Common myeloid progenitor, CD34-positive (primary cell): ENCODE measurements at regions not wholly inside any gene's neighbourhood (a gene's known extent, or its start where the extent isn't known, plus 50 kb on each side); places are given as distances from the start of the nearest gene placed in this dataset.

ENCODE experiments used
- CTCF ChIA-PET: fragments of 350-600 bp; sonication (Branson Sonifier 250); formaldehyde crosslinking; loops from one replicate; lab custom pipeline; 2021; ENCODE audit warnings: antibody characterized with exemption; lab: Charles Lee
- POLR2A ChIA-PET: fragments of 350-600 bp; sonication (Branson Sonifier 250); formaldehyde crosslinking; loops from one replicate; lab custom pipeline; 2021; ENCODE audit warnings: antibody characterized with exemption; lab: Charles Lee
- DNase-seq, 3 donors: peaks; one replicate each; pipeline versions ENCODE4 v3.0.0 to v3.0.0-alpha.2; 2013
- H3K27ac ChIP-seq, 2 experiments: 1 replicate in 1 of 2; 2 replicates in 1 of 2; pipeline ENCODE4 v1.7.0; 2013; ENCODE audit warnings: inconsistent platforms in 2 of 2, low read length in 2 of 2, mild to moderate bottlenecking in 2 of 2, low read depth in 1 of 2, moderate library complexity in 1 of 2; ENCODE audit not compliant: severe bottlenecking in 2 of 2, insufficient read depth in 1 of 2, poor library complexity in 1 of 2
- H3K27me3 ChIP-seq, 5 experiments: replicated peaks in 2 of 5; 1 replicate in 3 of 5; 2 replicates in 2 of 5; pipeline versions ENCODE4 v1.6.1 to v1.7.0; 2013; ENCODE audit warnings: low read length in 4 of 5, mild to moderate bottlenecking in 2 of 5, moderate library complexity in 2 of 5, inconsistent platforms in 1 of 5; ENCODE audit not compliant: insufficient read depth in 5 of 5, control insufficient read depth in 4 of 5
- H3K36me3 ChIP-seq, 4 experiments: 1 replicate in 2 of 4; 2 replicates in 2 of 4; pipeline versions ENCODE4 v1.6.1 to v1.7.0; 2013; ENCODE audit warnings: low read length in 3 of 4, control low read depth in 1 of 4, mild to moderate bottlenecking in 1 of 4; ENCODE audit not compliant: control insufficient read depth in 4 of 4, insufficient read depth in 4 of 4
- H3K4me1 ChIP-seq, 4 experiments: 1 replicate in 3 of 4; 2 replicates in 1 of 4; pipeline versions ENCODE4 v1.6.1 to v1.7.1; 2013; ENCODE audit warnings: low read length in 3 of 4, mild to moderate bottlenecking in 3 of 4, control low read depth in 1 of 4, inconsistent platforms in 1 of 4, moderate library complexity in 1 of 4; ENCODE audit not compliant: control insufficient read depth in 4 of 4, insufficient read depth in 4 of 4; ENCODE audit errors: control extremely low read depth in 1 of 4
- H3K4me3 ChIP-seq, 7 experiments: 1 replicate in 4 of 7; 2 replicates in 3 of 7; pipeline versions ENCODE4 v1.5.1 to v1.7.0; 2013; ENCODE audit warnings: mild to moderate bottlenecking in 7 of 7, low read length in 6 of 7, moderate library complexity in 6 of 7, inconsistent platforms in 2 of 7, low read depth in 2 of 7, control low read depth in 1 of 7; ENCODE audit not compliant: insufficient read depth in 4 of 7, control insufficient read depth in 1 of 7; ENCODE audit errors: extremely low read depth in 1 of 7
- H3K9me3 ChIP-seq, 5 experiments: 1 replicate in 4 of 5; 2 replicates in 1 of 5; pipeline versions ENCODE4 v1.6.1 to v1.7.1; 2013; ENCODE audit warnings: low read length in 4 of 5, mild to moderate bottlenecking in 2 of 5, inconsistent platforms in 1 of 5, low read depth in 1 of 5, moderate library complexity in 1 of 5; ENCODE audit not compliant: control insufficient read depth in 4 of 5, insufficient read depth in 2 of 5; ENCODE audit errors: control extremely low read depth in 1 of 5
- WGBS: methylation state at CpG from one replicate; pipeline ENCODE4 v1.1.5; 2013; ENCODE audit not compliant: insufficient coverage; 5-methylcytosine and 5-hydroxymethylcytosine counted together

GRCh38 chr3:103057487-103057886 is 622.7 kb downstream of the ZPLD1 start:
- ChIA-PET CTCF (no interaction called here), POLR2A (no interaction called here)
- no peaks in the 10 kb centered on the region for H3K9me3 ChIP-seq
- H3K27me3 ChIP-seq = no peaks in the 10 kb centered on the region
- no peaks in the 10 kb centered on the region for H3K36me3 ChIP-seq
- no peak overlapping the region for H3K4me3 ChIP-seq
- H3K4me1 ChIP-seq = peaks cover 0 to 2% (median 0%) of the 10 kb centered on the region in 4 experiments
- DNase-seq = no peak
- no peak overlapping the region for H3K27ac ChIP-seq

- Histone ChIP-seq H3K27ac (no peak overlapping the region), H3K4me1 (no peaks in the 10 kb centered on the region), H3K9me3 (no peaks in the 10 kb centered on the region), H3K36me3 (no peaks in the 10 kb centered on the region), H3K27me3 (no peaks in the 10 kb centered on the region), H3K4me3 (no peak overlapping the region)
- WGBS = 100% methylated on average over 1 of the region's 2 CpGs
- POLR2A ChIA-PET = no interaction called here
- CTCF ChIA-PET = no interaction called here
- DNase-seq = no peak
Observed at GRCh38 chr3:103059432-103059831, 624.6 kb downstream of the ZPLD1 start.

- Histone ChIP-seq H3K4me3 (no peak overlapping the region), H3K9me3 (no peaks in the 10 kb centered on the region), H3K36me3 (no peaks in the 10 kb centered on the region), H3K4me1 (no peaks in the 10 kb centered on the region), H3K27me3 (no peaks in the 10 kb centered on the region), H3K27ac (no peak overlapping the region)
- CTCF ChIA-PET = no interaction called here
- DNase-seq = no peak
- 100% methylated on average over 2 of the region's 3 CpGs for whole genome bisulfite sequencing
- POLR2A ChIA-PET = interaction anchor here (0.5 kb wide), 1 partner anchor 26 kb away, joined by 4 read pairs; no protein-coding TSS in a partner anchor
Observed at GRCh38 chr3:103060242-103060641, 625.4 kb downstream of the ZPLD1 start.

GRCh38 chr3:103067963-103068362 is 633.1 kb downstream of the ZPLD1 start:
- no peaks in the 10 kb centered on the region for H3K9me3 ChIP-seq
- no peak overlapping the region for H3K4me3 ChIP-seq
- no peak overlapping the region for H3K27ac ChIP-seq
- 85% methylated on average over 2 of the region's 2 CpGs for WGBS
- ChIA-PET CTCF (no interaction called here), POLR2A (no interaction called here)
- no peaks in the 10 kb centered on the region for H3K27me3 ChIP-seq
- no peaks in the 10 kb centered on the region for H3K36me3 ChIP-seq
- no peak for DNase-seq
- H3K4me1 ChIP-seq = no peaks in the 10 kb centered on the region

GRCh38 chr3:103075282-103075681 is 640.5 kb downstream of the ZPLD1 start:
- no peaks in the 10 kb centered on the region for H3K9me3 ChIP-seq
- no peaks in the 10 kb centered on the region for H3K4me1 ChIP-seq
- ChIA-PET POLR2A (no interaction called here), CTCF (no interaction called here)
- H3K4me3 ChIP-seq = no peak overlapping the region
- H3K27me3 ChIP-seq = no peaks in the 10 kb centered on the region
- DNase-seq = no peak
- 100% methylated on average over 2 of the region's 2 CpGs for WGBS
- H3K27ac ChIP-seq = no peak overlapping the region
- H3K36me3 ChIP-seq = no peaks in the 10 kb centered on the region

- WGBS = 100% methylated on average over 2 of the region's 3 CpGs
- CTCF ChIA-PET = no interaction called here
- no peak overlapping the region for H3K27ac ChIP-seq
- POLR2A ChIA-PET = no interaction called here
- H3K4me1 ChIP-seq = no peaks in the 10 kb centered on the region
- no peaks in the 10 kb centered on the region for H3K36me3 ChIP-seq
- H3K4me3 ChIP-seq = no peak overlapping the region
- no peak for DNase-seq
- no peaks in the 10 kb centered on the region for H3K27me3 ChIP-seq
- H3K9me3 ChIP-seq = no peaks in the 10 kb centered on the region
Observed at GRCh38 chr3:103077910-103078309, 643.1 kb downstream of the ZPLD1 start.

- Histone ChIP-seq H3K4me1 (no peaks in the 10 kb centered on the region), H3K27ac (no peak overlapping the region), H3K36me3 (no peaks in the 10 kb centered on the region), H3K4me3 (no peak overlapping the region), H3K27me3 (no peaks in the 10 kb centered on the region), H3K9me3 (no peaks in the 10 kb centered on the region)
- no CpG with 5 or more reads among the region's 1 CpG for WGBS
- POLR2A ChIA-PET = no interaction called here
- CTCF ChIA-PET = no interaction called here
- no peak for DNase-seq
Observed at GRCh38 chr3:103082501-103082900, 647.7 kb downstream of the ZPLD1 start.
